Stimulated activated CD4-positive, alpha-beta T cell treated with anti-CD3 and anti-CD28 coated beads, Interleukin-15, amount 100 ng/mL, for 1 hour (primary cell): ENCODE measurements at regions not wholly inside any gene's neighbourhood (a gene's known extent, or its start where the extent isn't known, plus 50 kb on each side); places are given as distances from the start of the nearest gene placed in this dataset.

ENCODE experiments used
- DNase-seq, 2 donors: peaks; one replicate each; pipeline ENCODE4 v3.0.0-alpha.2; 2020; ENCODE audit warnings: low read depth in 1 of 2, low spot score in 1 of 2

GRCh38 chr11:80495116-80495515, 1054.3 kb upstream of the TENM4 start:
- DNase-seq = no peak

- DNase-seq = no peak
These were observed 1047.1 kb upstream of the TENM4 start for GRCh38 chr11:80487952-80488351.

GRCh38 chr11:80486678-80487077, 1045.8 kb upstream of the TENM4 start:
- DNase-seq = no peak

GRCh38 chr11:80477178-80477577, 1036.3 kb upstream of the TENM4 start:
- DNase-seq = no peak

GRCh38 chr11:80473562-80473961, 1032.7 kb upstream of the TENM4 start:
- no peak for DNase-seq

GRCh38 chr11:80469871-80470270, 1029.0 kb upstream of the TENM4 start:
- DNase-seq = no peak

- no peak for DNase-seq
These were observed 1025.7 kb upstream of the TENM4 start for GRCh38 chr11:80466570-80466969.

- no peak for DNase-seq
These were observed 1021.4 kb upstream of the TENM4 start for GRCh38 chr11:80462211-80462610.

GRCh38 chr11:80458376-80458775, 1017.5 kb upstream of the TENM4 start:
- DNase-seq = no peak

GRCh38 chr11:80457823-80458222, 1017.0 kb upstream of the TENM4 start:
- DNase-seq = no peak

- DNase-seq = no peak
These were observed 1015.0 kb upstream of the TENM4 start for GRCh38 chr11:80455818-80456217.

- no peak for DNase-seq
These were observed 1010.3 kb upstream of the TENM4 start for GRCh38 chr11:80451105-80451504.

GRCh38 chr11:80448709-80449108, 1007.9 kb upstream of the TENM4 start:
- no peak for DNase-seq

GRCh38 chr11:80443177-80443576, 1002.3 kb upstream of the TENM4 start:
- DNase-seq = no peak

GRCh38 chr11:80441821-80442220, 1001.0 kb upstream of the TENM4 start:
- no peak for DNase-seq

- DNase-seq = no peak
These were observed 1000.0 kb upstream of the TENM4 start for GRCh38 chr11:80440835-80441234.

- no peak for DNase-seq
These were observed 995.7 kb upstream of the TENM4 start for GRCh38 chr11:80436547-80436946.

- DNase-seq = no peak
These were observed 994.5 kb upstream of the TENM4 start for GRCh38 chr11:80435345-80435744.

GRCh38 chr11:80432057-80432456, 991.2 kb upstream of the TENM4 start:
- no peak for DNase-seq

GRCh38 chr11:80424012-80424695, 983.3 kb upstream of the TENM4 start:
- no peak for DNase-seq

GRCh38 chr11:80420374-80420773, 979.5 kb upstream of the TENM4 start:
- no peak for DNase-seq

GRCh38 chr11:80417681-80418080, 976.9 kb upstream of the TENM4 start:
- DNase-seq = no peak

GRCh38 chr11:80415580-80415979, 974.8 kb upstream of the TENM4 start:
- no peak for DNase-seq
